B cell (primary cell): ENCODE measurements at regions not wholly inside any gene's neighbourhood (a gene's known extent, or its start where the extent isn't known, plus 50 kb on each side); places are given as distances from the start of the nearest gene placed in this dataset.

Source experiments
- ATAC-seq: fragments of 200-7000 bp; cut with Tn5 transposase; one replicate; pipeline ENCODE4 v1.10.0; 2021; ENCODE audit warnings: low read depth, mild to moderate bottlenecking, moderate number of reproducible peaks, moderate library complexity
- CTCF ChIA-PET: fragments of 350-600 bp; sonication (Branson Sonifier 250); formaldehyde crosslinking; loops from one replicate; lab custom pipeline; 2021; ENCODE audit warnings: antibody characterized with exemption, inconsistent platforms; lab: Charles Lee
- POLR2A ChIA-PET: fragments of 350-600 bp; sonication (Branson Sonifier 250); formaldehyde crosslinking; loops from one replicate; lab custom pipeline; 2021; ENCODE audit warnings: antibody characterized with exemption; lab: Charles Lee
- DNase-seq: peaks from one replicate; pipeline ENCODE4 v3.0.0; 2013
- H2AFZ ChIP-seq: 2 replicates; pipeline ENCODE4 v1.6.1; 2012; ENCODE audit warnings: mild to moderate bottlenecking, low read depth, low read length; ENCODE audit not compliant: insufficient read depth, poor library complexity, severe bottlenecking
- H3K27ac ChIP-seq, 2 donors: 1 replicate in 1 of 2; 2 replicates in 1 of 2; pipeline ENCODE4 v1.5.1; 2012 to 2013; ENCODE audit warnings: low read length in 2 of 2, mild to moderate bottlenecking in 2 of 2, moderate library complexity in 1 of 2
- H3K27me3 ChIP-seq, 4 experiments: fragments of 200-600 bp in 1 of 4; sonication (generic) in 1 of 4; replicated peaks in 1 of 4; 1 replicate in 2 of 4; 2 replicates in 2 of 4; pipeline versions ENCODE4 v1.6.1 to v1.7.0; 2013 to 2016; ENCODE audit warnings: low read length in 3 of 4, mild to moderate bottlenecking in 2 of 4, mixed read lengths in 1 of 4, moderate library complexity in 1 of 4; ENCODE audit not compliant: insufficient read depth in 4 of 4, control insufficient read depth in 3 of 4; ENCODE audit errors: control extremely low read depth in 1 of 4
- H3K36me3 ChIP-seq, 2 experiments: replicated peaks in 1 of 2; 1 replicate in 1 of 2; 2 replicates in 1 of 2; pipeline versions ENCODE4 v1.6.1 to v1.7.1; 2013; ENCODE audit warnings: low read length in 1 of 2; ENCODE audit not compliant: insufficient read depth in 2 of 2, control insufficient read depth in 1 of 2; ENCODE audit errors: control extremely low read depth in 1 of 2, extremely low read depth in 1 of 2
- H3K4me1 ChIP-seq, 2 donors: fragments of 200-600 bp in 1 of 2; sonication (generic) in 1 of 2; 1 replicate in 1 of 2; 2 replicates in 1 of 2; pipeline versions ENCODE4 v1.5.1 to v1.6.1; 2013 to 2017; ENCODE audit warnings: low read length in 2 of 2; ENCODE audit not compliant: control insufficient read depth in 2 of 2, insufficient read depth in 2 of 2
- H3K4me2 ChIP-seq: replicated peaks from 2 replicates; pipeline ENCODE3; 2012; ENCODE audit warnings: mild to moderate bottlenecking, low read depth, low read length; ENCODE audit not compliant: poor library complexity, severe bottlenecking
- H3K4me3 ChIP-seq, 5 experiments: fragments of 200-600 bp in 1 of 5; sonication (generic) in 1 of 5; 1 replicate in 3 of 5; 2 replicates in 2 of 5; pipeline versions ENCODE4 v1.5.1 to v1.7.0; 2011 to 2016; ENCODE audit warnings: low read length in 4 of 5, mild to moderate bottlenecking in 4 of 5, low read depth in 2 of 5, control low read depth in 1 of 5, moderate library complexity in 1 of 5; ENCODE audit not compliant: insufficient read depth in 1 of 5; ENCODE audit errors: control extremely low read depth in 1 of 5, extremely low read depth in 1 of 5
- H3K79me2 ChIP-seq: fragments of 200-600 bp; sonication (generic); one replicate; pipeline ENCODE4 v1.6.0; 2016; ENCODE audit warnings: low read length; ENCODE audit not compliant: control insufficient read depth, insufficient read depth
- H3K9ac ChIP-seq: fragments of 200-600 bp; sonication (generic); 2 replicates; pipeline ENCODE4 v1.6.1; 2017; ENCODE audit warnings: mild to moderate bottlenecking, low read length, moderate library complexity
- H3K9me3 ChIP-seq, 3 donors: one replicate each; pipeline versions ENCODE4 v1.6.1 to v1.7.1; 2013; ENCODE audit warnings: low read length in 2 of 3; ENCODE audit not compliant: control insufficient read depth in 2 of 3, insufficient read depth in 1 of 3; ENCODE audit errors: control extremely low read depth in 1 of 3
- H4K20me1 ChIP-seq: 2 replicates; pipeline ENCODE4 v1.6.0; 2012; ENCODE audit warnings: mild to moderate bottlenecking, low read length; ENCODE audit not compliant: insufficient read depth, control insufficient read depth, poor library complexity, severe bottlenecking
- H3K27ac Mint-ChIP-seq: one replicate; pipeline ENCODE4 v1.8.0; 2021; ENCODE audit warnings: mixed read lengths
- H3K27me3 Mint-ChIP-seq: one replicate; pipeline ENCODE4 v1.8.0; 2021; ENCODE audit warnings: mixed read lengths
- H3K4me1 Mint-ChIP-seq: one replicate; pipeline ENCODE4 v1.8.0; 2021; ENCODE audit warnings: mixed read lengths
- H3K4me3 Mint-ChIP-seq: one replicate; pipeline ENCODE4 v1.8.0; 2021; ENCODE audit warnings: mixed read lengths
- H3K9me3 Mint-ChIP-seq: one replicate; pipeline ENCODE4 v1.8.0; 2022; ENCODE audit warnings: mixed read lengths; ENCODE audit not compliant: insufficient read depth
- CTCF ChIP-seq: fragments of 200-600 bp; IDR thresholded peaks from one replicate; pipeline ENCODE4 v1.8.0; 2022; ENCODE audit warnings: antibody characterized with exemption, mild to moderate bottlenecking
- EZH2 ChIP-seq: IDR thresholded peaks from 2 replicates; pipeline ENCODE4 v1.6.1; 2012; ENCODE audit warnings: borderline replicate concordance, low read depth, mild to moderate bottlenecking, moderate library complexity, low read length; ENCODE audit not compliant: insufficient read depth, poor library complexity, severe bottlenecking
- WGBS: methylation state at CpG from one replicate; pipeline ENCODE4 v1.1.5; 2013; ENCODE audit warnings: missing lambda C conversion rate; ENCODE audit not compliant: insufficient coverage; 5-methylcytosine and 5-hydroxymethylcytosine counted together
- intact Hi-C: fragments of 100-400 bp; cut with micrococcal nuclease; formaldehyde crosslinking; loops from one replicate; pipeline ENCODE4 v1.10.0; 2022

- H3K4me1 Mint-ChIP-seq, result no peaks in the 10 kb centered on the region
- ATAC-seq (no peak), DNase-seq (no peak)
- ChIA-PET CTCF (no interaction called here), POLR2A (no interaction called here)
- no peak overlapping the region for H3K9ac ChIP-seq
- no peak overlapping the region for H3K4me2 ChIP-seq
- H2AFZ ChIP-seq, result no peak overlapping the region
- H3K27me3 Mint-ChIP-seq, result no peaks in the 10 kb centered on the region
- no peaks in the 10 kb centered on the region for H3K9me3 ChIP-seq
- H3K27ac ChIP-seq, result no peak overlapping the region
- no peaks in the 10 kb centered on the region for H3K79me2 ChIP-seq
- no peaks in the 10 kb centered on the region for H3K27me3 ChIP-seq
- TF ChIP-seq EZH2, result no peak
- no peak for TF ChIP-seq CTCF
- H4K20me1 ChIP-seq, result no peaks in the 10 kb centered on the region
- H3K4me1 ChIP-seq, result no peaks in the 10 kb centered on the region
- H3K27ac Mint-ChIP-seq, result no peak overlapping the region
- no peaks in the 10 kb centered on the region for H3K9me3 Mint-ChIP-seq
- intact Hi-C loops, result no loop called here
- WGBS, result no CpG with 5 or more reads among the region's 1 CpG
- no peaks in the 10 kb centered on the region for H3K36me3 ChIP-seq
- H3K4me3 ChIP-seq, result no peak overlapping the region
- no peak overlapping the region for H3K4me3 Mint-ChIP-seq
Observed at GRCh38 chrX:45360571-45360970, 159.9 kb upstream of the DIPK2B start.

DNA sequence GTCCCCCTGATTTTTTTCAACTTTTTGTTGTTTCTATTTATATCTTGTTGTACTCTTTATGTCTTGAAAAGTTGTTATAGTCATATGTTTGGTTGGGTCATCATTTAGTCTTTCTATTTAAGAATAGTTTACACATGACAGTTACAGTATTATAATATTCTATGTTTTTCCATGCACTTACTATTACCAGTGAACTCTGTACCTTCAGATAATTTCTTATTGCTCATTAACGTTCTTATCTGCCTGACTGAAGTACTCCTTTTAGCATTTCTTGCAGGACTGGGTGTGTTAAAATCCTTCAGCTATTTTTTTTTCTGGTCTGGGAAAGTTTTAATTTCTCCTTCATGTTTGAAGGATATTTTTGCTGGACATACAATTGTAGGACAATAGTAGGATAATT is 157.7 kb upstream of the DIPK2B start:
- H3K27ac Mint-ChIP-seq, result no peak overlapping the region
- Histone ChIP-seq H3K27ac (no peak overlapping the region), H4K20me1 (no peaks in the 10 kb centered on the region), H2AFZ (no peak overlapping the region), H3K4me1 (no peaks in the 10 kb centered on the region), H3K4me3 (no peak overlapping the region), H3K27me3 (no peaks in the 10 kb centered on the region), H3K36me3 (no peaks in the 10 kb centered on the region), H3K79me2 (no peaks in the 10 kb centered on the region), H3K9ac (no peak overlapping the region), H3K4me2 (no peak overlapping the region), H3K9me3 (no peaks in the 10 kb centered on the region)
- H3K9me3 Mint-ChIP-seq, result no peaks in the 10 kb centered on the region
- intact Hi-C loops, result no loop called here
- WGBS, result no CpG with 5 or more reads among the region's 1 CpG
- H3K27me3 Mint-ChIP-seq, result no peaks in the 10 kb centered on the region
- no peak overlapping the region for H3K4me3 Mint-ChIP-seq
- no peaks in the 10 kb centered on the region for H3K4me1 Mint-ChIP-seq
- DNase-seq (no peak), ATAC-seq (no peak)
- no peak for TF ChIP-seq CTCF
- no peak for TF ChIP-seq EZH2
- CTCF ChIA-PET, result no interaction called here
- POLR2A ChIA-PET, result no interaction called here
